Lower leg skin (tissue), 3 donors: ENCODE measurements at regions not wholly inside any gene's neighbourhood (a gene's known extent, or its start where the extent isn't known, plus 50 kb on each side); places are given as distances from the start of the nearest gene placed in this dataset.

Experiments used
- POLR2A ChIP-seq, 2 donors: fragments of 450-650 bp; IDR thresholded peaks; one replicate each; pipeline ENCODE4 v1.6.1; 2016 to 2017; ENCODE audit warnings: antibody characterized with exemption in 2 of 2, mild to moderate bottlenecking in 1 of 2, moderate library complexity in 1 of 2
- TF ChIP-seq, protein P1 (sequence below), 3 donors: fragments of 450-650 bp; IDR thresholded peaks; one replicate each; pipeline ENCODE4 v1.5.1; 2016; ENCODE audit warnings: antibody characterized with exemption in 3 of 3, mild to moderate bottlenecking in 3 of 3, moderate library complexity in 2 of 3

DNA sequence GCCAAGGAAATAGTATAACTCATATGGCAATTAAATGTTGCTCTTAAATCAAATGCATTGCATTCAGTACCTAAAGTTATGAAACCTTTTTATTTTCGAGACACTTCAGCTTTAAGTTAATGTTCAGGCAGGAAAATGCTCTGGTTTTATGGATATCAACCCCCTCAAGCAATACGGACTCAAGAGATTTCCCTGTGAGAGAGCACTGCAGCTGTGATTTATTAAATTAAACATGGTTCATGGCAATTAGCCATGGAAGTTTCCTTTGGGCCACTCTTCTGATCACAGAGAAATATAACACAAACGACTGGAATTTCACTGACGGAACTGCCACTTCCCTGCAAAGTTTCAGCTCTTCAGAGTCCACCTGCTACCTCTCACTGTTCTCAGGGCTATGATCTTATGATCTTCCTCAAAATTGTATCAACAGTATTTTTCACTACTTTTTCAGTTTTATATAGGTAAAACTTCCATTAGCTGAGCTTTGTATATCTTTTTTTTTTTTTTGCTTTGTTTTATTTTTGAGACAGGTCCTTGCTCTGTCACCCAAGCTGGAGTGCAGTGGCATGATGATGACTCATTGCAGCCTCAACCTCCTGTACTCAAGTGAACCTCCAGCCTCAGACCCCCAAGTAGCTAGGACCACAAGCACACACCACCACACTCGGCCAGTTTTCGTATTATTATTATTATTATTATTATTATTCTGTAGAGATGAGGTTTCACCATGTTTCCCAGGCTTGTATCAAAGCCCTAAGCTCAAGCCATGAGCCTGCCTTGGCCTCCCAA, 923.1 kb upstream of the TMPRSS15 start:
- TF ChIP-seq, protein P1, sequence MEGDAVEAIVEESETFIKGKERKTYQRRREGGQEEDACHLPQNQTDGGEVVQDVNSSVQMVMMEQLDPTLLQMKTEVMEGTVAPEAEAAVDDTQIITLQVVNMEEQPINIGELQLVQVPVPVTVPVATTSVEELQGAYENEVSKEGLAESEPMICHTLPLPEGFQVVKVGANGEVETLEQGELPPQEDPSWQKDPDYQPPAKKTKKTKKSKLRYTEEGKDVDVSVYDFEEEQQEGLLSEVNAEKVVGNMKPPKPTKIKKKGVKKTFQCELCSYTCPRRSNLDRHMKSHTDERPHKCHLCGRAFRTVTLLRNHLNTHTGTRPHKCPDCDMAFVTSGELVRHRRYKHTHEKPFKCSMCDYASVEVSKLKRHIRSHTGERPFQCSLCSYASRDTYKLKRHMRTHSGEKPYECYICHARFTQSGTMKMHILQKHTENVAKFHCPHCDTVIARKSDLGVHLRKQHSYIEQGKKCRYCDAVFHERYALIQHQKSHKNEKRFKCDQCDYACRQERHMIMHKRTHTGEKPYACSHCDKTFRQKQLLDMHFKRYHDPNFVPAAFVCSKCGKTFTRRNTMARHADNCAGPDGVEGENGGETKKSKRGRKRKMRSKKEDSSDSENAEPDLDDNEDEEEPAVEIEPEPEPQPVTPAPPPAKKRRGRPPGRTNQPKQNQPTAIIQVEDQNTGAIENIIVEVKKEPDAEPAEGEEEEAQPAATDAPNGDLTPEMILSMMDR (IDR thresholded peaks at IDR 0.05), result no peak
- TF ChIP-seq POLR2A (IDR thresholded peaks at IDR 0.05), result no peak
